HFF-Myc (cell line): ENCODE measurements at regions not wholly inside any gene's neighbourhood (a gene's known extent, or its start where the extent isn't known, plus 50 kb on each side); places are given as distances from the start of the nearest gene placed in this dataset.
"Not testable (repeated sequence)": the region's sequence is repeated elsewhere in the genome, so short reads cannot be mapped to it uniquely, and the experiment has no call there.

Source experiments
- DNase-seq: peaks from one replicate; pipeline ENCODE4 v3.0.0-alpha.2; 2011; ENCODE audit warnings: low read depth; ENCODE audit errors: extremely low read depth
- H3K4me3 ChIP-seq: replicated peaks from 2 replicates; pipeline ENCODE4 v1.5.1; 2011; ENCODE audit warnings: low read depth, mild to moderate bottlenecking, control low read depth, low read length
- CTCF ChIP-seq: IDR thresholded peaks from 2 replicates; pipeline ENCODE4 v1.5.1; 2012; ENCODE audit warnings: mild to moderate bottlenecking, low read depth, low read length, control low read depth; ENCODE audit errors: missing control alignments

GRCh38 chr4:29770627-29771026 is 949.5 kb upstream of the PCDH7 start:
- DNase-seq, result no peak
- H3K4me3 ChIP-seq, result no peak overlapping the region
- no peak for TF ChIP-seq CTCF

GRCh38 chr4:29788123-29788522 is 932.0 kb upstream of the PCDH7 start:
- DNase-seq, H3K4me3 ChIP-seq: not testable (repeated sequence)

- DNase-seq, result no peak
- TF ChIP-seq CTCF, result no peak
- H3K4me3 ChIP-seq, result no peak overlapping the region
These were observed 914.9 kb upstream of the PCDH7 start for GRCh38 chr4:29805245-29805644.

- TF ChIP-seq CTCF, result no peak
- DNase-seq, result no peak
- H3K4me3 ChIP-seq, result no peak overlapping the region
These were observed 914.2 kb upstream of the PCDH7 start for GRCh38 chr4:29805916-29806480.

- DNase-seq, result no peak
- no peak for TF ChIP-seq CTCF
- H3K4me3 ChIP-seq, result no peak overlapping the region
These were observed 902.2 kb upstream of the PCDH7 start for GRCh38 chr4:29817961-29818360.

- DNase-seq, result no peak
- no peak for TF ChIP-seq CTCF
- H3K4me3 ChIP-seq, result no peak overlapping the region
These were observed 891.1 kb upstream of the PCDH7 start for GRCh38 chr4:29829067-29829466.

GRCh38 chr4:29852537-29852936 is 867.6 kb upstream of the PCDH7 start:
- TF ChIP-seq CTCF, result no peak
- no peak for DNase-seq
- no peak overlapping the region for H3K4me3 ChIP-seq

GRCh38 chr4:29853833-29854232 is 866.3 kb upstream of the PCDH7 start:
- DNase-seq, result no peak
- H3K4me3 ChIP-seq, result no peak overlapping the region
- TF ChIP-seq CTCF, result no peak
